Sigmoid colon (tissue), 6 donors: ENCODE measurements at regions not wholly inside any gene's neighbourhood (a gene's known extent, or its start where the extent isn't known, plus 50 kb on each side); places are given as distances from the start of the nearest gene placed in this dataset.

Source experiments
- DNase-seq: peaks from one replicate; pipeline ENCODE4 v3.0.0-alpha.2; 2019
- H3K27ac ChIP-seq, 4 donors: fragments of 200-600 bp; sonication (generic); one replicate each; pipeline ENCODE4 v1.5.1; 2016 to 2019; ENCODE audit warnings: mild to moderate bottlenecking in 1 of 4
- H3K27me3 ChIP-seq, 3 donors: fragments of 200-600 bp; sonication (generic); one replicate each; pipeline ENCODE4 v1.5.1; 2019; ENCODE audit warnings: mild to moderate bottlenecking in 1 of 3
- H3K36me3 ChIP-seq, 4 donors: fragments of 200-600 bp; sonication (generic); one replicate each; pipeline ENCODE4 v1.5.1; 2016 to 2019
- H3K4me1 ChIP-seq, 4 donors: fragments of 200-600 bp; sonication (generic); one replicate each; pipeline ENCODE4 v1.5.1; 2017 to 2019
- H3K4me3 ChIP-seq, 4 donors: fragments of 200-600 bp; sonication (generic); one replicate each; pipeline ENCODE4 v1.5.1; 2017 to 2019; ENCODE audit warnings: mild to moderate bottlenecking in 2 of 4, moderate library complexity in 1 of 4
- H3K9me3 ChIP-seq, 4 donors: fragments of 200-600 bp in 3 of 4; sonication (generic) in 3 of 4; one replicate each; pipeline versions ENCODE4 v1.5.1 to v1.6.1; 2013 to 2019
- EP300 ChIP-seq, 4 donors: sonication (generic); formaldehyde crosslinking; IDR thresholded peaks; one replicate each; pipeline ENCODE4 v1.6.1; 2017; ENCODE audit warnings: antibody characterized with exemption in 4 of 4
- POLR2A ChIP-seq, 2 donors: fragments of 450-650 bp; IDR thresholded peaks; one replicate each; pipeline ENCODE4 v1.6.1; 2016; ENCODE audit warnings: antibody characterized with exemption in 2 of 2, mild to moderate bottlenecking in 2 of 2, moderate library complexity in 2 of 2
- POLR2AphosphoS5 ChIP-seq, 4 donors: sonication (generic); formaldehyde crosslinking; IDR thresholded peaks; one replicate each; pipeline ENCODE4 v1.6.1; 2017; ENCODE audit warnings: antibody characterized with exemption in 4 of 4
- WGBS, 2 donors: extraction: QIAGEN DNeasy Blood & Tissue Kit; methylation state at CpG; one replicate each; pipeline ENCODE4 v1.1.7; 2013; 5-methylcytosine and 5-hydroxymethylcytosine counted together
- intact Hi-C: fragments of 100-400 bp; cut with DNase I; formaldehyde crosslinking; loops from one replicate; pipeline ENCODE4 v1.15.1; 2023
- TF ChIP-seq, protein P1 (sequence below), 4 experiments: fragments of 450-650 bp in 3 of 4; fragments of 200-600 bp in 1 of 4; IDR thresholded peaks; one replicate each; pipeline ENCODE4 v1.5.1; 2016 to 2019; ENCODE audit warnings: antibody characterized with exemption in 4 of 4, mild to moderate bottlenecking in 3 of 4, moderate library complexity in 2 of 4
- donor health status: healthy with polysubstance abuse.
- donor health status: healthy.

DNA sequence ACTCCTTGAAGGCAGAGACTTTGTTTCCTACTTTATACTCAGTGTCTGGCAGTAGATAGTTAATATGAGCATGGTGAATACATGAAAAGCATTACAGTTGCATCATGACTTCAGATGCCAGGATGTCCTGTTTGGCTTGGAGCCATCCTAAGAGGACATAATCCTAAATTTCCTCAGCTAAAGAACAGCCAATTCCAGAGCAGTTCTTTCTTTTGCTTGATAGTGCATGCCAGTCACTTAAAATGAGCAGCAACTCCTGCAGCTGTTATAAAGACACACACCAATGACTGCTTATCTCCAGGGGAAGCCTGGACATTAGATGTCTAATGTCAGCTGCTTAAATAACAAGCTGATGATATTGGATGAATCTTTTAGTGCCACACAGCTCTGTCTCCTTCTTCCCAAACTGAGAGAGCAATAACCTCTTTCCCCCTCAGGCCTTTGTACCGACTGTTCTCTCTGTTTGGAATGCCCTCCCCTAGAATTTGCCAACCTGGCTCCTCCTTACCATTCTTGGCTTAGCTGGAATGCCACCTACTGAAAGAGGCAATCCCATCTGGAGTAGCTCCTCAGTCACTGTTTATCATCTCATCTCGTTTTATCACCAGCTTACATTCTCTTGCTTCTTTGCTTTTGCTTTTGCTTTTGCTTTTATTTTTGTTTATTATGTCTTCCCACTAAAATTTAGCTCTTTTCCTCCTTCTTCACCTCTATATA is 100.8 kb upstream of the USP38 start:
- WGBS, 2 donors: 6 to 46% methylated on average over 2 of the region's 2 CpGs
- no peaks in the 10 kb centered on the region for H3K27me3 ChIP-seq
- H3K36me3 ChIP-seq: no peaks in the 10 kb centered on the region
- intact Hi-C loops: loop anchor here (10.0 kb wide), 2 partner anchors 199 to 959 kb away; no protein-coding TSS in a partner anchor
- TF ChIP-seq POLR2AphosphoS5 (IDR thresholded peaks at IDR 0.05) (no peak), EP300 (IDR thresholded peaks at IDR 0.05) (no peak), POLR2A (IDR thresholded peaks at IDR 0.05) (no peak)
- TF ChIP-seq, protein P1, sequence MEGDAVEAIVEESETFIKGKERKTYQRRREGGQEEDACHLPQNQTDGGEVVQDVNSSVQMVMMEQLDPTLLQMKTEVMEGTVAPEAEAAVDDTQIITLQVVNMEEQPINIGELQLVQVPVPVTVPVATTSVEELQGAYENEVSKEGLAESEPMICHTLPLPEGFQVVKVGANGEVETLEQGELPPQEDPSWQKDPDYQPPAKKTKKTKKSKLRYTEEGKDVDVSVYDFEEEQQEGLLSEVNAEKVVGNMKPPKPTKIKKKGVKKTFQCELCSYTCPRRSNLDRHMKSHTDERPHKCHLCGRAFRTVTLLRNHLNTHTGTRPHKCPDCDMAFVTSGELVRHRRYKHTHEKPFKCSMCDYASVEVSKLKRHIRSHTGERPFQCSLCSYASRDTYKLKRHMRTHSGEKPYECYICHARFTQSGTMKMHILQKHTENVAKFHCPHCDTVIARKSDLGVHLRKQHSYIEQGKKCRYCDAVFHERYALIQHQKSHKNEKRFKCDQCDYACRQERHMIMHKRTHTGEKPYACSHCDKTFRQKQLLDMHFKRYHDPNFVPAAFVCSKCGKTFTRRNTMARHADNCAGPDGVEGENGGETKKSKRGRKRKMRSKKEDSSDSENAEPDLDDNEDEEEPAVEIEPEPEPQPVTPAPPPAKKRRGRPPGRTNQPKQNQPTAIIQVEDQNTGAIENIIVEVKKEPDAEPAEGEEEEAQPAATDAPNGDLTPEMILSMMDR (IDR thresholded peaks at IDR 0.05): no peak
- no peak overlapping the region for H3K4me3 ChIP-seq
- DNase-seq: no peak
- no peak overlapping the region for H3K27ac ChIP-seq
- H3K4me1 ChIP-seq: peaks cover 0 to 7% (median 0%) of the 10 kb centered on the region in 4 donors
- H3K9me3 ChIP-seq: no peaks in the 10 kb centered on the region

DNA sequence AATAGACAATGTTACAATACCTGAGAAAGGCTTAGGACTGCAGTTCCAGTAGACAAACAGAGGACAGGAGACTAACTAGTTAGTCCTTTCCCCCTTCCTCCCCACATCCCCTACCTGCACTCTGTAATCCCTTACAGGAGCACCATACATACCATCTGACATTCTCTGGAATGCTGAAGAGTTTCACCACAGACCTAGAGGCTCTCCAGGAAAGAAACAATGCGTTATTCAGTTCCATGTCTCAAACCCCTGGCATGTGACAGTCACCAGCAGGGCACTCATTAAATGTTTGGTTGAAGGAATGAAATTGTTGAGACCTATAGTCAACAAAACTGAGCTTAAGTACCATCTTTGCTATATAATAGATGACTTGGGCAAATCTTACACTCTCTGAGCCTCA is 100.2 kb upstream of the USP38 start:
- Histone ChIP-seq H3K36me3 (no peaks in the 10 kb centered on the region), H3K4me3 (no peak overlapping the region), H3K27ac (no peak overlapping the region), H3K9me3 (no peaks in the 10 kb centered on the region), H3K27me3 (no peaks in the 10 kb centered on the region), H3K4me1 (peaks cover 0 to 7% (median 0%) of the 10 kb centered on the region in 4 donors)
- TF ChIP-seq EP300 (IDR thresholded peaks at IDR 0.05) (no peak), POLR2A (IDR thresholded peaks at IDR 0.05) (no peak)
- intact Hi-C loops: loop anchor here (10.0 kb wide), 2 partner anchors 200 to 960 kb away; no protein-coding TSS in a partner anchor
- 35 to 70% methylated on average over 1 of the region's 1 CpG for WGBS, 2 donors
- DNase-seq: no peak

- peaks cover 0 to 7% (median 0%) of the 10 kb centered on the region in 4 donors for H3K4me1 ChIP-seq
- no peaks in the 10 kb centered on the region for H3K9me3 ChIP-seq
- H3K27ac ChIP-seq: no peak overlapping the region
- TF ChIP-seq, protein P1 (IDR thresholded peaks at IDR 0.05): peak in 2 of 4 experiments; percentile 18 to 31
- no peak for TF ChIP-seq POLR2A (IDR thresholded peaks at IDR 0.05)
- no peak for TF ChIP-seq EP300 (IDR thresholded peaks at IDR 0.05)
- TF ChIP-seq POLR2AphosphoS5 (IDR thresholded peaks at IDR 0.05): no peak
- no peak for DNase-seq
- H3K27me3 ChIP-seq: no peaks in the 10 kb centered on the region
- 3 to 16% methylated on average over 2 of the region's 2 CpGs for WGBS, 2 donors
- no peak overlapping the region for H3K4me3 ChIP-seq
- intact Hi-C loops: loop anchor here (10.0 kb wide), 2 partner anchors 200 to 960 kb away; no protein-coding TSS in a partner anchor
- no peaks in the 10 kb centered on the region for H3K36me3 ChIP-seq
These were observed 99.5 kb upstream of the USP38 start for GRCh38 chr4:143085224-143085623.

DNA sequence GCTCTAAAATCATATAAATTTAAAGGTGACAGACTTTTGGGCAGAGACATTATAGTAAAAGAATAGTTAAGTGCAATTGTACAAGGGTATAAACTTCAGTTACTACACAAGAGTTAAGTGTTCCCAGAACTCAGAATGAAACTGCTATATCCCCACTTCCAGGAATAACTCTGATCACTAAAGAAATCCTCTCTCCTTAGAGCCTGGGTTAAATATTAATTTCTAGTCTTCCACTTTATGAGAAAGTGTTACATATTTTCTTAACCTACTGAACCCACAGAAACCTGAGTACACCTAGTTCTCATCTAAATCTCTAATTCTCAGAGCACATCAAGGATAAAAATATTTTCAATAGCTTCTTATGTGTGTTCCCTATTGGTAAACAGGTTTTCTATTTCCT is 99.1 kb upstream of the USP38 start:
- no peak overlapping the region for H3K27ac ChIP-seq
- intact Hi-C loops: loop anchor here (10.0 kb wide), 2 partner anchors 201 to 961 kb away; no protein-coding TSS in a partner anchor
- no peaks in the 10 kb centered on the region for H3K27me3 ChIP-seq
- DNase-seq: no peak
- H3K4me3 ChIP-seq: no peak overlapping the region
- no peaks in the 10 kb centered on the region for H3K9me3 ChIP-seq
- H3K4me1 ChIP-seq: peaks cover 0 to 7% (median 0%) of the 10 kb centered on the region in 4 donors
- no peaks in the 10 kb centered on the region for H3K36me3 ChIP-seq
- TF ChIP-seq, protein P1 (IDR thresholded peaks at IDR 0.05): no peak
- TF ChIP-seq EP300 (IDR thresholded peaks at IDR 0.05): no peak
- TF ChIP-seq POLR2AphosphoS5 (IDR thresholded peaks at IDR 0.05): no peak
- TF ChIP-seq POLR2A (IDR thresholded peaks at IDR 0.05): no peak

GRCh38 chr4:143089291-143089690 is 95.4 kb upstream of the USP38 start:
- TF ChIP-seq EP300 (IDR thresholded peaks at IDR 0.05) (no peak), POLR2AphosphoS5 (IDR thresholded peaks at IDR 0.05) (no peak), POLR2A (IDR thresholded peaks at IDR 0.05) (no peak)
- TF ChIP-seq, protein P1 (IDR thresholded peaks at IDR 0.05): no peak
- DNase-seq: no peak
- Histone ChIP-seq H3K27ac (no peak overlapping the region), H3K4me3 (no peak overlapping the region), H3K4me1 (no peaks in the 10 kb centered on the region), H3K9me3 (no peaks in the 10 kb centered on the region), H3K27me3 (no peaks in the 10 kb centered on the region), H3K36me3 (no peaks in the 10 kb centered on the region)
- intact Hi-C loops: loop anchor here (10.0 kb wide), 2 partner anchors 204 to 964 kb away; no protein-coding TSS in a partner anchor
